GM12801 (cell line): ENCODE measurements at regions not wholly inside any gene's neighbourhood (a gene's known extent, or its start where the extent isn't known, plus 50 kb on each side); places are given as distances from the start of the nearest gene placed in this dataset.

ENCODE experiments used
- CTCF ChIP-seq: IDR thresholded peaks from one replicate; pipeline ENCODE4 v1.5.1; 2011; ENCODE audit warnings: control low read depth; ENCODE audit not compliant: insufficient read length; ENCODE audit errors: extremely low read depth

DNA sequence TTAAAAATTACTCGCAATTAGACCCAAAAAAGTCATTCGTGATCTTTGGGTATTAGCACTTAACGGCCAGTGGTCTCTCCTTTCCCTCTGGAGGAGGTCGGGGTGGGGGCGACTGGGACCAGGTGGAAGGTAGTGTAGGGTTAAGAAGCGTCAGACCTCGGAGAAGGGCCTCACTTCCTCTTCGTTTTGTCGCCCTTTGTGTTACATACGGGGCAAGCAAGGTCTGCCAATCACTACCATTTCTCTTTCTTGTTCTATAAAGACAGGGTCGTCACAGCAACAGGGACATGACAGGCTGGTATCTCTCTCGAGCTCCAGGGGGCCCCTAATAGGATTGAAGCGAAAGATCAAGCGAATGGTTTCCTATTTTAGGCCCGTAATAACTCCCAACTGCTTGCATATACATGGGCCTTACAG, 136.6 kb downstream of the INSIG2 start:
- TF ChIP-seq CTCF, result no peak

DNA sequence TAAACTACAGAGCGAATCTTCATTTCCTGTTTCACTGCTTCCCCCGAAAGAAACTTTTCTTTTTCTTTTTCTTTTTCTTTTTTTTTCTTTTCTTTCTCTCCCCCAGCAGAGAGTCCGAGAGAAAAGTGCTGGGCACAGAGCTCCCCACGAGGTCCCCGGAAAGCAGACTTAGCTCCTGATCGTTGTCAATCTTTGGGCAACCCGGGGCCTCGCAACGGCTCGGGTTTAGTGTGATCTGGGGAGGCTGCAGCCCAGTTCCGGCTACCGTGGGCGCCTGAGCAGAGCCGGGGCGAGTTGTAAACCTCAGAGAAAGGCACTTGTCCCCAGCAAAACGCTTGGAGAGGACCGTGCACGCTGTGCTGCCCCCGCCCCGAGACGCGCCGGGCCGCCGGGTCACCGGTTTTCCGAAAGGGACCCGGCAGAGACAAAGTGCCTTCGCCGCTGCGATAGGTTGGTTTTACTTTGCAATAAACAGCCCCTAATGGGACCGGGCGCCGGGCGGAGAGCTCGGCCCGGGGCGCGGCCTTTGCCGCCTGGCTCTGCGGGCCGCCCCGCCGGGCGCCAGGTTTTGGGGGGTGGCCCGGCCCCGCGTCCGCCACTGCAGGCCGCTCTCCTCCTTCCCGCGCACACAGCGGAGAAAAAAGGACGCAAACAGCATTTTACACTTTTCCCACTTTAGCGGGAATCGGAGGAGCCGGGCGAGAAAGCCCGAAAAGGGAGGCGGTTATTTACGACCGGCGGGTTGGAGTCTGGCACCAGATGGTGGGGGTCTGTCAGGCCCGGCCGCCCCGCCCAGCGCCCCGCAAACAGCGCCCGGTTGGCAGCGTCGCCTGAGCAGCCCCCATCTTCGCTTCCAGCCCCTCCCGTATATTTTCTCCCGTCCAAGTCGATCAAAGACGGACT, 136.0 kb downstream of the INSIG2 start:
- no peak for TF ChIP-seq CTCF

- no peak for TF ChIP-seq CTCF
Observed at GRCh38 chr2:118223511-118223991, 135.3 kb downstream of the INSIG2 start.

DNA sequence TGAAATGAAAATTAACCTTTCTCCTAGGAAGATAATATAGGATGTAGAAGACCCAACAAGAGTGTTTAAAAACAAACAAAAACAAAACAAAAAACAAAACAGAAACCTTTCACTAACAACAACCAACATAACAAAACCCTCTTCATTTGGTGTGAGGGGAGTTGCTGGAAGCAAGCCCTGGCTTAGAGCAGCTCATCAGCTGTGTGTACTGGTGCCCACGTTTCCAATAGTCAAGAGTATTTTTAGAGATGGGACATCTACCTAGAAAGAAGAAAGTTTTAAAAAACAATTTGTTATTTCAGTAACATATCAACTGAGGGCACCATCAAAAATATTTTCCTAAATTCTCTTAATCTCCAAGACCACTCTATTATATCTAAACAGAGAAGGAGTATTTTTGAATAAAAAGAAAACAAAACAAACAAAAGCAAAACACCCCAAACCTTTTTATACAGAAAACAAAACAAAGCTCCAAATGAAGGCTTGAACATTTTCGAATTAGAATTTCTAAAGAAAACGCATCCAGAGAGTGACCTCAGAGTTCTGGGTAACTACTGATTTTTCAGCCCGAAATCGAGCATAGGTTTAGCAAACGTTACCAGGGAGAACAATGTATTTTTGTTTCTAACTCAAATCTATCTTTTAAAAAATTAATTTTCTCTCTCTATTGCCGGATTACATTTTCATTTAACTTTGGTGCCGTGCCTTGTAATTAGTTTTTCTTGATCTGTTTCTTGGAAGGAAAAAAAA, 134.6 kb downstream of the INSIG2 start:
- TF ChIP-seq CTCF, result no peak

DNA sequence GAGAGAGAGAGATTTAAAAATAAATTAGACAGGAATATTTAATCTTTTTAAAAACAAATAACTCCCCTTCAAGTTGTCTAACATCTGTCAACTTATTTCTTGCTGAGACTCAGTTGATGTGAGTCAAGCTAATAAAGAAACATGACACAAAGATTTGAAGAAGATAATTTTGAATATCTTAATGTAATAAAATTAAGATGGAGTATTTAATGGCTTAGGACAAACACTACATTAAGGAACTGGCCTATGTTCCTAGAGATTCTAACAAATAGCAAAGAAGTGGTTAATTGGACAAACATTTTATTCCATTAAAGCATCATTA, 134.0 kb downstream of the INSIG2 start:
- TF ChIP-seq CTCF, result no peak

DNA sequence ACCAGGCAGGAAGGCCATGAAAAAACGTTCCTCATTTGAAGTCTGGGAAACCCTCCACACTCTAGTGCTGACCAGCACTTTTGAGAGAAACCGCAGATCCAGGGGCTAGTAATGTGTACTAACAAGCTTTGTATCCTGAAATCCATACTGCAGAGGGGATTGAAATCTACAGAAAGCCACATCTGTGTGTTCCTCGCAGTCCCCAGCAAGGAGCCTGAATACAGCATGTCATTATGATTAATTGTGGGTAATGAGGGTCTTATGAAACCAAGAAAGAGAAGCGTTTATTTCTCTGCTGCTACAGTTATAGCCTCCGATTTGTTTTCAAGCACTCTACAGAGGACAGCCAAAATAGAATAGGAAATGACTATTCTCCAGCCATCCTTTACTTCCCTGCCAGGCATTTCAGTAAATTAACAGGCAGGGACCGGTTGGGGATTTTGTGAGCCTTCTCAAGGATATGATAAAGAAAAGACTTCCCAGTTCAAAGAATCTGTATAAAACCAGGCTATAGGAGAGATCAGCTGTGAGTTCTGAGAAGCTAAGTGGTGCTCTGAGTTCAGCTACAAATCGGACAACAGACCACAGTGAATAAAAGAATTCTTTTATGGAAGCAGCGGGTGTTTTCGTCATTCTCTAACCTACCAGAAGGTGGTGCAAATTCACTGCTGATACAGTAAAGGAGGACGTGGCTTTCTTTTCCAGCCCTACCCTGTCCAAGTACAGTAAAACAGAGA, 133.4 kb downstream of the INSIG2 start:
- no peak for TF ChIP-seq CTCF

DNA sequence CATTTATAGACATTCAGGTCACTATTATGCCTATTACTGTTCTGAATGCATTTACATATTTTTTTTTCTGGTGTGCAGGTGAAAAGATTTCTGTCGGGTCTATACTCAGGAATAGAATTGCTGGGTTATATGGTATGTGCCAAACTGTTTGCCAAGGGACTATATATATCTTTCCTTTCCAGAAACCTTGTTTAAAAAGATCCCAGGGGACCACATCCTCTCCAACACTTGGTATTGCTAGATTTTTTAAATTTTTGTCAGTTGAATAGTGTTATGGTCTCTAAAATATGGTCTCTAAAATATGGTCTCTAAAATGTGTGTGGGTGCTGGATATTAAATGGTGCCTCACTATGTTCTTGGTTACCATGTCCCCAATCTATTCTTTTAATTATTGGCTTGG, 131.3 kb downstream of the INSIG2 start:
- TF ChIP-seq CTCF, result no peak
